ENCODE measurements at regions not wholly inside any gene's neighbourhood (a gene's known extent, or its start where the extent isn't known, plus 50 kb on each side); places are given as distances from the start of the nearest gene placed in this dataset.
A peak's percentile ranks its signal among the peaks of the same experiment; 100 is the strongest.
"Not testable (repeated sequence)": the region's sequence is repeated elsewhere in the genome, so short reads cannot be mapped to it uniquely, and the experiment has no call there.

GRCh38 chr7:152924826-152925411, 165.4 kb downstream of the ACTR3B start:
- H3K4me3 Mint-ChIP-seq = no peak overlapping the region
- H3K27me3 Mint-ChIP-seq = peaks cover 43% of the 10 kb centered on the region
- H3K27ac Mint-ChIP-seq = no peak overlapping the region
- no peak for ATAC-seq
- H3K9me3 Mint-ChIP-seq = peaks cover 20% of the 10 kb centered on the region
- H3K36me3 Mint-ChIP-seq = peaks cover 18% of the 10 kb centered on the region
- H3K4me1 Mint-ChIP-seq = no peaks in the 10 kb centered on the region

GRCh38 chr7:152925412-152926147, 166.0 kb downstream of the ACTR3B start:
- ATAC-seq = peak; percentile 31
- H3K27me3 Mint-ChIP-seq = peaks cover 43% of the 10 kb centered on the region
- H3K4me3 Mint-ChIP-seq = no peak overlapping the region
- H3K36me3 Mint-ChIP-seq = peaks cover 15% of the 10 kb centered on the region
- peaks cover 16% of the 10 kb centered on the region for H3K9me3 Mint-ChIP-seq
- no peaks in the 10 kb centered on the region for H3K4me1 Mint-ChIP-seq
- H3K27ac Mint-ChIP-seq = no peak overlapping the region

- Mint-ChIP-seq H3K4me3 (no peak overlapping the region), H3K9me3 (peaks cover 8% of the 10 kb centered on the region), H3K27ac (no peak overlapping the region), H3K36me3 (peaks cover 6% of the 10 kb centered on the region), H3K27me3 (no peaks in the 10 kb centered on the region), H3K4me1 (no peaks in the 10 kb centered on the region)
- no peak for ATAC-seq
Measured at GRCh38 chr7:152931633-152932032, 172.1 kb downstream of the ACTR3B start.

- ATAC-seq = no peak
- H3K27me3 Mint-ChIP-seq = no peaks in the 10 kb centered on the region
- no peaks in the 10 kb centered on the region for H3K36me3 Mint-ChIP-seq
Measured at GRCh38 chr7:152937282-152937681, 177.7 kb downstream of the ACTR3B start.

GRCh38 chr7:152946616-152947015, 187.1 kb downstream of the ACTR3B start:
- not testable (repeated sequence) for H3K4me1 Mint-ChIP-seq, ATAC-seq

More at GRCh38 chr7:152937282-152937681, 177.7 kb downstream of the ACTR3B start:
- Mint-ChIP-seq H3K4me1 (no peaks in the 10 kb centered on the region), H3K27ac (no peak overlapping the region), H3K9me3 (no peaks in the 10 kb centered on the region), H3K4me3 (no peak overlapping the region)

GRCh38 chr7:152947686-152948085, 188.1 kb downstream of the ACTR3B start:
- H3K9me3 Mint-ChIP-seq = peaks cover 11% of the 10 kb centered on the region
- no peaks in the 10 kb centered on the region for H3K4me1 Mint-ChIP-seq
- peaks cover 6% of the 10 kb centered on the region for H3K36me3 Mint-ChIP-seq
- no peaks in the 10 kb centered on the region for H3K27me3 Mint-ChIP-seq
- no peak overlapping the region for H3K27ac Mint-ChIP-seq
- ATAC-seq = no peak
- no peak overlapping the region for H3K4me3 Mint-ChIP-seq

More at GRCh38 chr7:152946616-152947015, 187.1 kb downstream of the ACTR3B start:
- H3K27ac Mint-ChIP-seq, H3K4me3 Mint-ChIP-seq, H3K36me3 Mint-ChIP-seq, H3K27me3 Mint-ChIP-seq: not testable (repeated sequence)
- peaks cover 11% of the 10 kb centered on the region for H3K9me3 Mint-ChIP-seq

GRCh38 chr7:152949253-152949652, 189.7 kb downstream of the ACTR3B start:
- H3K4me3 Mint-ChIP-seq = no peak overlapping the region
- H3K27me3 Mint-ChIP-seq = no peaks in the 10 kb centered on the region
- H3K36me3 Mint-ChIP-seq = peaks cover 6% of the 10 kb centered on the region
- H3K9me3 Mint-ChIP-seq = peaks cover 8% of the 10 kb centered on the region
- H3K27ac Mint-ChIP-seq = no peak overlapping the region
- ATAC-seq = no peak
- H3K4me1 Mint-ChIP-seq = no peaks in the 10 kb centered on the region

DNA sequence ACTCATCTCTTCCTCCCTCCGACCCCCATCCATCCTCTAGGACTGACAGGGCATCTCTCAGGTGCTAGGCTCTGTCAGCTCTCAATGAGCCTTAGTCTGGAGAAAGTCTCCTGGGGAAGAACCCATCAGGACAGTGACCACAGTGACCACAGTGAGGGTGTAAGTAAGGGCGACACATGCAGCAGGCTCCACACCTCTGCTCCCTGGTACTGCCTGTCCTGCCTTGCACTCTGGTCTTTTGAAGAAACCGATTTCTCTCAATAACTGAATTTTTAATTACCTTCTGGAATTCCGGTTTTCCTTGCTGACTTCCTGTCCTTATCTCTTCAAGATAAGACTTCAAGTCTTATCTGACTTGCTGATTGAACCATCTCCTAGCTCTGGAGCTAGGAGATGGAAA, 190.2 kb downstream of the ACTR3B start:
- H3K4me1 Mint-ChIP-seq = no peaks in the 10 kb centered on the region
- no peaks in the 10 kb centered on the region for H3K27me3 Mint-ChIP-seq
- H3K4me3 Mint-ChIP-seq = no peak overlapping the region
- peaks cover 7% of the 10 kb centered on the region for H3K9me3 Mint-ChIP-seq
- ATAC-seq = no peak
- H3K27ac Mint-ChIP-seq = no peak overlapping the region
- H3K36me3 Mint-ChIP-seq = peaks cover 6% of the 10 kb centered on the region

- H3K9me3 Mint-ChIP-seq = peaks cover 7% of the 10 kb centered on the region
- peaks cover 10% of the 10 kb centered on the region for H3K36me3 Mint-ChIP-seq
- no peak for ATAC-seq
- no peaks in the 10 kb centered on the region for H3K27me3 Mint-ChIP-seq
- H3K4me1 Mint-ChIP-seq = no peaks in the 10 kb centered on the region
- H3K27ac Mint-ChIP-seq = no peak overlapping the region
- H3K4me3 Mint-ChIP-seq = no peak overlapping the region
Measured at GRCh38 chr7:152956006-152956405, 196.5 kb downstream of the ACTR3B start.

- Mint-ChIP-seq H3K27ac (no peak overlapping the region), H3K27me3 (no peaks in the 10 kb centered on the region), H3K9me3 (peaks cover 11% of the 10 kb centered on the region), H3K36me3 (peaks cover 6% of the 10 kb centered on the region), H3K4me3 (no peak overlapping the region), H3K4me1 (no peaks in the 10 kb centered on the region)
- no peak for ATAC-seq
Measured at GRCh38 chr7:152959610-152960009, 200.1 kb downstream of the ACTR3B start.

DNA sequence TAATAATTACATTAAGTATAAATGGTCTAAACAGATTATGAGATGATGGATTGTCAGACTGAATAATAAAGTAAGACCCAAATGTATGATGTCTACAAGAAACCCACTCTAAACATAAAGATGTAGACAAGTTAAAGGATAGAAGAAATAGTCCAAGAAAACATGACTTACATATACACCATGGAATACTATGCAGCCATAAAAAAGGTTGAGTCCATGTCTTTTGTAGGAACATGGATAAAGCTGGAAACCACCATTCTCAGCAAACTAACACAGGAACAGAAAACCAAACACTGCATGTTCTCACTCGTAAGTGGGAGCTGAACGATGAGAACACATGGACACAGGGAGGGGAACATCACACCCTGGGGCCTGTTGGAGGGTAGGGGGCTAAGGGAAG, 202.2 kb downstream of the ACTR3B start:
- H3K27me3 Mint-ChIP-seq, H3K36me3 Mint-ChIP-seq, H3K4me3 Mint-ChIP-seq, H3K4me1 Mint-ChIP-seq, ATAC-seq, H3K27ac Mint-ChIP-seq: not testable (repeated sequence)
- peaks cover 11% of the 10 kb centered on the region for H3K9me3 Mint-ChIP-seq

- ATAC-seq = no peak
- no peaks in the 10 kb centered on the region for H3K27me3 Mint-ChIP-seq
- H3K4me3 Mint-ChIP-seq = no peak overlapping the region
- no peaks in the 10 kb centered on the region for H3K4me1 Mint-ChIP-seq
- no peak overlapping the region for H3K27ac Mint-ChIP-seq
- no peaks in the 10 kb centered on the region for H3K36me3 Mint-ChIP-seq
- peaks cover 7% of the 10 kb centered on the region for H3K9me3 Mint-ChIP-seq
Measured at GRCh38 chr7:152966189-152966588, 206.6 kb downstream of the ACTR3B start.

GRCh38 chr7:152967958-152968357, 208.4 kb downstream of the ACTR3B start:
- Mint-ChIP-seq H3K27me3 (no peaks in the 10 kb centered on the region), H3K4me3 (no peak overlapping the region), H3K4me1 (no peaks in the 10 kb centered on the region), H3K36me3 (no peaks in the 10 kb centered on the region), H3K27ac (no peak overlapping the region), H3K9me3 (no peaks in the 10 kb centered on the region)
- ATAC-seq = no peak

DNA sequence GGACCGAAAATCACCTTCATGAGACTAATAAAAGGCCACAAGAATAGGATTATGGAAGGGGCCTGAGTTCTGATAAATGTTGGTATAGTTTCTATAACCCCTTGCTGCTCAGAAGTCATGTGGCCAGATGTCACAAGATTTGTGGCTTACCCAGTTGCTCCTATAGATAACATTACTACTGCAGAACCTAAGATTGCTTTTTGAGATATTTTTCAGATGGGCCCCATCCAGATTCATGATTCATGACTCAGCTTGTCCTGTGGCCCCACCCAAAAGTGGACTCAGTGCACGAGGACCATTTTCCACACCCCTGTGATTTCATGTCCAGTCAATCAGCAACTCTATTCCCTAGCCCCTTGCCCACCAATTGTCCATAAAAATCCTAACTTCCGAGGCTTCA, 209.0 kb downstream of the ACTR3B start:
- Mint-ChIP-seq H3K4me1 (no peaks in the 10 kb centered on the region), H3K4me3 (no peak overlapping the region), H3K27ac (no peak overlapping the region), H3K27me3 (no peaks in the 10 kb centered on the region), H3K36me3 (no peaks in the 10 kb centered on the region), H3K9me3 (no peaks in the 10 kb centered on the region)
- ATAC-seq = no peak

GRCh38 chr7:152969335-152969734, 209.8 kb downstream of the ACTR3B start:
- no peaks in the 10 kb centered on the region for H3K36me3 Mint-ChIP-seq
- no peaks in the 10 kb centered on the region for H3K4me1 Mint-ChIP-seq
- H3K4me3 Mint-ChIP-seq = no peak overlapping the region
- no peaks in the 10 kb centered on the region for H3K27me3 Mint-ChIP-seq
- no peak overlapping the region for H3K27ac Mint-ChIP-seq
- no peak for ATAC-seq
- H3K9me3 Mint-ChIP-seq = no peaks in the 10 kb centered on the region

DNA sequence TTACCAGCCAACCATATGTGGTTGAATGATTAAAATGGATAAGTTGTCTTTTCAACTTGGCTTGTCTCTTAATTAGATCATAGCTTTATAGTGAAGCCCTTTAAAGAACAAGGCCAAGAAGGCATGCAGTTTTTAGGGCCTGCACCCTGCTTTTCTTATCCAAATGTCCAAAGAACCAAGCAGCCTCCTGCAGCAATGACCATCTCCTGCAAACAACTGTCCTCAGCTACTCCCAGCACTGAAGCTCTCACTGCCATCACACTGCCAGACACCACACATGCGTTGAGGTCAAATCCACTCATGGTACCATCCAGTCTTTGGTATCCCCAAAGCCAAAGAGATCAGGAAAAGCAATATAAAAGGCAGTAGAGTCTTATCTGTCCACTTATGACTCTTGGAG, 210.3 kb downstream of the ACTR3B start:
- no peak for ATAC-seq
- no peaks in the 10 kb centered on the region for H3K27me3 Mint-ChIP-seq
- H3K36me3 Mint-ChIP-seq = no peaks in the 10 kb centered on the region
- no peaks in the 10 kb centered on the region for H3K4me1 Mint-ChIP-seq
- H3K4me3 Mint-ChIP-seq = no peak overlapping the region
- H3K9me3 Mint-ChIP-seq = no peaks in the 10 kb centered on the region
- H3K27ac Mint-ChIP-seq = no peak overlapping the region
